A673 (cell line): ENCODE measurements at regions not wholly inside any gene's neighbourhood (a gene's known extent, or its start where the extent isn't known, plus 50 kb on each side); places are given as distances from the start of the nearest gene placed in this dataset.

Experiments used
- EZH2 ChIP-seq: fragments of 200-600 bp; sonication (generic); IDR thresholded peaks from 2 replicates; pipeline ENCODE4 v1.6.1; 2017; ENCODE audit warnings: borderline replicate concordance, low read depth, mild to moderate bottlenecking, mixed read lengths, antibody characterized with exemption, low read length; ENCODE audit not compliant: poor library complexity, severe bottlenecking
- TF ChIP-seq, protein P1 (sequence below): fragments of 300-800, 200-600 bp; sonication (generic); conservative IDR thresholded peaks from 2 replicates; pipeline ENCODE4 v1.5.1; 2017; ENCODE audit warnings: low read depth, mild to moderate bottlenecking, antibody characterized with exemption, low read length, moderate library complexity, mixed read lengths

DNA sequence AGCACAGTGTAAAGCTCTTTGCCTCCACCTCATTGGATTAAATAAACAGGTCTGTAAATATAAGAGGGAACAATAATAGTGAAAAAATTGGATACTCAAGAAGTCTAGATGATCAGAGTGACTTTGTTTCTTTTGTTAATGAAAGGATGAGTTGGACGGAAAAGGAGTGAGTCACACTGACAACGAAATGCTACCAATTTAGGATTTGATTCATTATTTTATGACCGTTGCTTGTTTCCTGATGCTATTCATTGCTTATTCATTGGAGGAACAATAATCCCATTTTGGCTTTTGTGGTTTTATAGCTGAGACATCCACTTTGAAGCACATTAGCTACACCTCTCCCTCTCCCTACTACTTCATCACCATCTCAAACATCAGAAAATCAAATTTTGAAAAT, 74.4 kb upstream of the DYNLT3 start:
- TF ChIP-seq EZH2: no peak
- TF ChIP-seq, protein P1, sequence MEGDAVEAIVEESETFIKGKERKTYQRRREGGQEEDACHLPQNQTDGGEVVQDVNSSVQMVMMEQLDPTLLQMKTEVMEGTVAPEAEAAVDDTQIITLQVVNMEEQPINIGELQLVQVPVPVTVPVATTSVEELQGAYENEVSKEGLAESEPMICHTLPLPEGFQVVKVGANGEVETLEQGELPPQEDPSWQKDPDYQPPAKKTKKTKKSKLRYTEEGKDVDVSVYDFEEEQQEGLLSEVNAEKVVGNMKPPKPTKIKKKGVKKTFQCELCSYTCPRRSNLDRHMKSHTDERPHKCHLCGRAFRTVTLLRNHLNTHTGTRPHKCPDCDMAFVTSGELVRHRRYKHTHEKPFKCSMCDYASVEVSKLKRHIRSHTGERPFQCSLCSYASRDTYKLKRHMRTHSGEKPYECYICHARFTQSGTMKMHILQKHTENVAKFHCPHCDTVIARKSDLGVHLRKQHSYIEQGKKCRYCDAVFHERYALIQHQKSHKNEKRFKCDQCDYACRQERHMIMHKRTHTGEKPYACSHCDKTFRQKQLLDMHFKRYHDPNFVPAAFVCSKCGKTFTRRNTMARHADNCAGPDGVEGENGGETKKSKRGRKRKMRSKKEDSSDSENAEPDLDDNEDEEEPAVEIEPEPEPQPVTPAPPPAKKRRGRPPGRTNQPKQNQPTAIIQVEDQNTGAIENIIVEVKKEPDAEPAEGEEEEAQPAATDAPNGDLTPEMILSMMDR: no peak
